ENCODE measurements at regions not wholly inside any gene's neighbourhood (a gene's known extent, or its start where the extent isn't known, plus 50 kb on each side); places are given as distances from the start of the nearest gene placed in this dataset.
"Not testable (repeated sequence)": the region's sequence is repeated elsewhere in the genome, so short reads cannot be mapped to it uniquely, and the experiment has no call there.

DNA sequence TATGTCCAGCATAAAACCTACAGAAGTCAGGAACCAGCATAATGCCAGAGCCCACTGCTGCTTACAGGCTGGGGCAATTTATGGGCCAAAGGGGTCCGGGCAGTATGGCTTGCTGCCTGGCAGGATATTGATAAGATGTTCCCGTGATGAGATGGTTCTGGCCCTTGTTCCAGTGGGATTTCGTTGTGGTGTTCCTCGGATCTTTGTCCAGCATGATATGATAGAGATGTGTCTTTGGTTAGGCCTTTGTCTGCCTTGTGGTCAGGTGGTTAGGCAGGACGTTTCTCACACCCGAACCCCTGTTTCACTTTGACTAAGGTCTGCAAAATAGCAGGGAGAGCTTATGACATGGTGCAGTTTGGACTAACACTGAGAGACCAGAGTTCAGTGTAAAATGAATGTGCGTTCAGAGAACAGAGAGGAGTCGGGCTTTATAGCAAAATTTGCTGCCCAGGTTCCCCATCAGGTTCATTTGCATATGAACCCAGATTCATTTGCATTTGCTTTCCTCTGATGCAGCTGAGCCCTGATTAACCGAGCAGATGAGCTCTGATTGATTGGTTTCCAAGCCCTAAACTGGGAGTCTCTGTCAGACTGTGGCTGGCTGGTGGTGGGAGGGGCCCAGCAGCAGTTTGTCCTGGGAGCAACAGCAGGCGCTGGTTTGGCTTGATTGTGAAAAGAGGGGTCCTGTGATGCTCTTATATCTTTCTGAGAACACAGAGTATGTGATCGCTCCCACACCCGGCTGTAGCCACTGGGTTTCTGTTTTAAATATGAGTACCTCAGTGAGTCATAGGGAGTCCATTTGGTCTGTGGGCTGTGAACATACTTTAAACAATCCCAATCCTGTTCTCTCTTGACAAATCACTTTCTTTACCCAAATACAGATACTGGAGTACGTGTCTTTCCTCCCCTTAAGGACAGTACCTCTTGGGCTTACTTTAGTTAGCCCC is 156.3 kb upstream of the PZP start:
- no peak for DNase-seq

DNA sequence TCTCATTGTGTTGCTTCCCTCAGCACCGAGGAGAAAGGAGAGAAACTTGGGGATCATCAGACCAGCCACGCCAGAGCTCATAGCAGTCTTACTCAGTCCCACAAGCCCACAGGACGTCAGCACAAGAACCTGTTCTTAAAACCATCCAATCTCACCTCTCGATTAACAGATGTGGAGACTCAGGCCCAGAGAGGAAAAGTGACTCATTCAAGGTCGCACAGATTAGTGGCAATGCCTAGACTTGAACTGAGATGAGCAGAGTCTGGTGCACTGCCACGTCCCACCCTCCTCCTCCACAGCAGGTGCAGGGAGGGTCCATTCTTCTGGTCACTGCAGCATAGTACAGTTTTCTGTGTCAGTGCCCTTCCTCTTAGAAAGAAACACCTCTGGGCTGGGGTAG is 154.9 kb upstream of the PZP start:
- no peak for DNase-seq

DNA sequence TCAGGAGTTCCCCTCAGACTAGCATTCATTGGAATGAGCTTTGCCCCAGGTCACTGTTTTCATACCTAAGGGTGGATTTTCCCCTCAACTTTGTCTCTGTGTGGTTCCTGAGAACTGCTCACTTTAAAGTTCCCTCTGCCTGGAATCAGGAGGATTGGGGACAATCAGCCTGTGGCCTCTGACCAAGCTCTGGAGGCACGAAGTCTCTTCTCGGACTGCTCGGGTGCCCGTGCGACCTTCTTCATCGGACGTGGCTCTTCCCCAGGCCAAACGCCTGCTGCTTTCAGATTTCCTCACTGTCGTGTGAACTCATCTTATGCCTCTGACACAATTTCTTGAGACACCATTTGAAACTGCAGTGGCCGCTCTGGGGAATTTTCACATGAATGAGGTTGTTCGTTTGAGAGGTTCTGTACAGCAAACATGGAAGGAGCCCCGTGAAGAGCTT is 153.7 kb upstream of the PZP start:
- no peak for DNase-seq

DNA sequence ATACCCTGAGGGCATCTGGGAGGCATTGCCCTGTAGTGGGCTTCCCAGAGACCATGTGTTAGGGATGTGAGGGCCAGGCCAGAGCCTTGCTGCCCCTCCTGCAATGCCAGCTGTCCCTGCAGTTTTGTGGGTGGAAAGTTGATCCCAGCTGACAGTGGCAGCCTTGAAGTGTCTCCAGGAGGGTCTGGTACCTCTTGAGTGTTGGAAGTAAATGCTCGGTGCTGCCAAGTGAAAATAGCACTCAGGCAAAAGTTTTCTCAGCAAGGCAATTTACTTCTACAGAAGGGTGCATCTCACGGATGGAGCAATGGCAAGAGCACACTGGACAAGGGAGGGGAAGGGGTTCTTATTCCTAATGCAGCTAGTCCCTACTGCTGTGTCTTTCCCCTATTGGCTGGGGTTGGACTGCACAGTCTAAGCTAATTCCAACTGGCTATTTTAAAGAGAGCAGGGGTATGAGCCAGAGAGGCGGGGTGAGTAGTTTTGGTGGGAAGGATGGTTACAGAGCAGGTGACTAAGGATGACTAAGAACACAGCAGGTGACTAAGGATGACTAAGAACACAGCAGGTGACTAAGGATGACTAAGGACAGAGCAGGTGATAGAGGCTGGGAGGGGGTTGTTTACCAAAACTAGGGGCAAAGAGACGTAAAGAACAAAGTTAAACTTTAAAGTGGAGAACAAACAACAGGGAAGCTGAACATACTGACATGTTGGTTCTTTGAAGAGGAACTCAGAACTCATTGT is 146.0 kb upstream of the PZP start:
- not testable (repeated sequence) for DNase-seq

DNA sequence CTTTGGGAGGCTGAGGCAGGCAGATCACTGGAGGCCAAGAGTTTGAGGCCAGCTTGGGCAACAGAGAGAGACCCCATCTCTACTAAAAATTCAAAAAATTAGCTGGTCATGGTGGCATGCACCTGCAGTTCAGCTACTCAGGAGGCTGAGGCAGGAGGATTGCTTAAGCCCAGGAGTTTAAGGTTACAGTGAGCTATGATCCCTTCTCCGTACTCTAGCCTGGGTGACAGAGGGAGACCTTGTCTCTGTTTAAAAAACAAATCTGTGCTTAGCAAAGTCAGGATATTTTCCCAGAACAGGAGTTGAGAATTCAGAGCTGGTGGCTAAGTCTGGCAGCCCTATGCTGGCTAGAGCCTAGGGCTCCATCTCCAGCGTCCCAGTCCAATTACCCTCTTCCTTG is 142.9 kb upstream of the PZP start:
- no peak for DNase-seq

GRCh38 chr12:9349888-9350885 is 142.0 kb upstream of the PZP start:
- DNase-seq, result no peak

DNA sequence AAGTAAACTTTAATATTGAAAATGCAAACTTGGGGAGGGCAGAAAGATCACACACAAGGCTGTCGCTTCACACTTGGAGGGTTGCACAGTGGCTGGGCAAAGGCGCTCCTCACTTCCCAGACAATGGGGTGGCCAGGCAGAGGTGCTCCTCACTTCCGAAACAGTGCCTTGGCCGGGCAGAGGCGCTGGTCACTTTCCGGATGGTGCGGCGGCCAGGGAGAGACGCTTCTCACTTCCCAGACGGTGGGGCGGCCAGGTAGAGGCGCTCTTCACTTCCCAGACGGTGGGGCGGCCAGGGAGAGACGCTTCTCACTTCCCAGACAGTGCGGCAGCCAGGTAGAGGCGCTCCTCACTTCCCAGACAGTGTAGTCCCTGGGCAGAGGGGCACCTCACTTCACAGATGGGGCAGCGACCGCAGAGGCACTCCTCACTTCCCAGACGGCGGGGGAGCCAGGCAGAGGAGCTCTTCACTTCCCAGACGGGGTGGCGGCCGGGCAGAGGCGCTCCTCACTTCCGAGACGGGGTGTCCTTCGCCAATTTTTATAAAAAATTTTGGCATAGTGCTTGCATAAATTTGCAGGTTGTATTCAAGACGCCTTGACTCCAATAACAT is 140.8 kb upstream of the PZP start:
- DNase-seq, result no peak

DNA sequence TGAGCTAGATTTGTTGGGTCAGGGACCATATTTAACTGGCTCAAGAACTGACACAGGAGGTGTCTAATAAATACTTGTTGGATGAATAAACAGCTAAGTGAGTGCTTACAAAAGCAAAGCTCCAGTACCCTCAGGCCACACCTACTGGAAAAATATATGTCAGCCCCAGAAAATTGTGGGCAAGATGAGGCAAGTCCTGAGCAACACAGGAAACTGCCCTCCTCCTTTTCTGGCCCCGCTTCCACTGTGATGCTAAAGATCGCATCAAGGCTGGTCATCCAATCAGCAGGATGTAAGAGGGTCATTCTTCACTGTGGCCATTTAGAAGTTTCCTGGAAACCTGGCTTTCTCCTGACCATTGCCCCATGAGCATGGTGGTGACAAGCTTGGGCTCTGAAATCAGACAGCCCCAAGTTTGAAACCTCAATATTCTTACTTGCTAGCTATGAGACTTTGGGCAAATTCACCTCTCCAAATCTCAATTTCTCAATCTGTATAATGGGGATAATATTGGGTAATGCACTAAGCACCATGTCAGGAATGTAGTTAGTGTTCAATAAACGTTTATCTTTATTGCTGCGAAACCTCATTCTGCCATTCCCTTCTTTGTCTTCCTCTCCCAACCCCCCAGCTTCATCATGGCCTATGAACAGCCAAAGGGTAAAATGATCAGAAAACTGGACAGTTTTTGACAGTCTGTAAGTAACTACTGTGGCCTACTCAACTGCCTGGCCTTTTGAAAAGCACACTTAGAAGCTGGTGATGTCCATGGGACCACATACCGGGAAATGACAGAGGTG is 139.3 kb upstream of the PZP start:
- no peak for DNase-seq

GRCh38 chr12:9346866-9347327 is 138.7 kb upstream of the PZP start:
- no peak for DNase-seq

DNA sequence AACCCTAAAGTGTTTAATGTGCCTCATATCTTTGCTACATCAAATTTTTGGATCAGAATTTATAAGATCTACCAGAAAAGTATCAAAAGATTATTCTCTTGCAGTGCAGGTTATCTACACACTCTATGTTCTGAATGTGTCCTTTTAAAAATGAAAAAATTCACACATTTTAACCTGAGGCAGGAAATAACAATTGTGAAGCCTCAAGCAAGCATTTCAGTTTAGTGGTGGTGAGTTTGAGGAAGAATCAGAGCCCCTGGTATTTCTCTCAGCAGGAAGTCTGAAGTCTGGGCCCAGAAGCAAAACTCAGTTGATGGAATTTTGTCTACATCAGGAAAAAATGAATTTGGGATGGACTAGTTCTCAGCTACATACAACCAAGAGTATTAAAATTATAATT is 137.0 kb upstream of the PZP start:
- DNase-seq, result no peak

- DNase-seq, result no peak
Observed at GRCh38 chr12:9344541-9344940, 136.3 kb upstream of the PZP start.

GRCh38 chr12:9343731-9344130 is 135.5 kb upstream of the PZP start:
- DNase-seq, result no peak

DNA sequence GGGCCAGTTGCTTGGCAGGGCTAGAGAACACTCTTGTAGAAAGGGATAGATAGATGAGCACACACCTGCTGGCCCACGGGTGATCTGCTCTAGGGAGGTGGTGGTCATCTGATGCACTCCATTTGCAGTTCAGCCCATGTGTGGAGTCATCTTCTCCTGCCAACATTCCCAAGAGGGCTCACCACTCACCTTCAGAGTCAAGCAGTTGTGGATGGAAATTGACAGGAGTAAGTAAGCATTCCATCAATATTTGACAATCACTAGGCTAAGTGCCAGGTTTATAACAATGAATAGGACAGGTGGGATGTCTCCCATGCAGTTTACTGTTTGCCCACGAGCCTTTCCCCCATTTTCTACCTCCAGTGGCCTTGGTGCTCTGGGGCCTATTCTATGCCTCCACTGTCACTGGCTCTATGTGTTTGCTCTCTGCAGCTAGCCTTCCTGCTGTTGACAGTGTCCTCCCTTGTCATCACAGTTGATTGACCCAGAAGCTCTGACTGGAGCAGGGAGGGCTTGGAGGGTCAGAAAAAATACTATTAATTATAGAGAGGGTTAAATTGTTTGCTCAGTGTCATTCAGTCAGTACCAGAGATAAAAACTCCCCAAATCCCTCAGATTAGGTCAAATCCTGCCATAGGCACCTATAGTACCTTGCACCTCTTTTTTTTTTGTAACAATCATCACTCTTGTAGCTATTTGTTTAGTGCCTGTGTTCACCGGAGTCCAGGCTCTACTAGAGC is 134.6 kb upstream of the PZP start:
- no peak for DNase-seq

DNA sequence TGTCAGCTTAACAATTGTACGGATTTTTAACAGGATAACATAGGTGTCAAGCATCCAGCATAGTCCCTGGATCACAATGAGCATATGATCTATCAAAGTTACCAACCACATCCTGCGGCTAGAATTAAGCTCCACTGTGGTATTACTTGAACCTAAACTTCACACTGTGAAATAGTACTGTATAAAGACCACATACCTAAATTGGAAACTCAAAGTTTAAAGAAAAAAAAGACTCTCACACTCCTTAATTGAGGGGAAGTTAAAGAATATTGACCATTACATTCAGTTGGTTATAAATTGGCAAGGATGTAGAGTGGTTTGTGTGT is 133.0 kb upstream of the PZP start:
- no peak for DNase-seq

- DNase-seq, result no peak
Observed at GRCh38 chr12:9340422-9341259, 132.4 kb upstream of the PZP start.

DNA sequence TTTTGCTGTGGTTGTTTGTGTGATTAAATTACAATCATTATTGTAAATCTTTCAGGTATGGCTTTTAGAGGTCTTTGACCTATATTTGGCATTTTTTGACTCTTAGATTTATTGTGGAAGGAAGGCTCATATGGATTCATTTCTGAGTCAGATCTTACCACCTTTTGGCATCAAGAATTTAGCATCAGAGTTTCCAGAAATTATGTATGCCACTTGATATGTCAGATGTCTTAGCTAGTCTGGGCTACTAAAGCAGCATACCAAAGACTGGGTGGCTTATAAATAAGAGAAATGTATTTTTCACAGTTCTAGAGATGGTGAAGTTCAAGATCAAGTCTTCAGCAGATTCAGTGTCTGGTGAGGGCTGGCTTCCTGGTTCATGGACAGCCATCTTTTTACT is 129.5 kb upstream of the PZP start:
- DNase-seq, result no peak

DNA sequence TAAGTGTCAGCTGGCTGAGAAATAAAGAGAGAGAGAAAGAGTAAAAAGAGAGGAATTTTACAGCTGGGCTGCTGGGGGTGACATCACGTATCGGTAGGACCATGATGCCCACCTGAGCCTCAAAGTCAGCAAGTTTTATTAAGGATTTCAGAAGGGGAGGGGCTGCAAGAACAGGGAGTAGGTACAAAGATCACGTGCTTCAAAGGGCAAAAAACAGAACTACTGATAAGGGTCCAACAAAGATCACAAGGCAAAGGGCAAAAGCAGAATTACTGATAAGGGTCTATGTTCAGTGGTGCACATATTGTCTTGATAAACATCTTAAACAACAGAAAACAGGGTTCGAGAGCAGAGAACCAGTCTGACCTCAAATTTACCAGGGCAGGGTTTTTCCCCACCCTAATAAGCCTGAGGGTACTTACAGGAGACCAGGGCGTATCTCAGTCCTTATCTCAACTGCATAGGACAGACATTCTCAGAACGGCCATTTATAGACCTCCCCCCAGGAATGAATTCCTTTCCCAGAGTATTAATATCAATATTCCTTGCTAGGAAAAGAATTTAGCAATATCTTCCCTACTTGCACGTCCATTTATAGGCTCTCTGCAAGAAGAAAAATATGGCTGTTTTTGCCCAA is 128.3 kb upstream of the PZP start:
- not testable (repeated sequence) for DNase-seq

DNA sequence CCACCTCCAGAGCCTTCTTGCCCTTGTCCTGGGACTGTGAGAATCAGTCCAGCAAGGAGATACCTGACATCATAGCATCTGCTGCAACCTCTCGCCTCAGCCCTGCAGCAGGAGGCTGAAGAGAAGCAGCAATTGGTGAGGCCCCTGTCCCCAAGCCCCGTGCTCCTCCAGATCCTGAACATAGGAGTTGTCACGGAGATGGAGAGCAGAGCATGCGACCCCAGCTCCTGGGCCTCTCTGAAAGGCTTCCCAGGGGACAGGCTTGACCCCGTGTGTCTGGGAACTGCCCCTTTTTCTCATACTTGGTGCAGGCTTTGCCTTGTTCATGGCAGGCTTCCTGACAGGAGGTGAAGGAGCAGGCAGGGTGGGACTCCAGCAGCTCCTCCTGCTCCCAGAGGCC is 127.7 kb upstream of the PZP start:
- DNase-seq, result no peak

- no peak for DNase-seq
Observed at GRCh38 chr12:9334964-9335363, 126.8 kb upstream of the PZP start.

Data from RPMI8226 (cell line).